H9 (cell line): ENCODE measurements at regions not wholly inside any gene's neighbourhood (a gene's known extent, or its start where the extent isn't known, plus 50 kb on each side); places are given as distances from the start of the nearest gene placed in this dataset.

ENCODE experiments used
- DNase-seq: peaks from one replicate; pipeline ENCODE4 v3.0.0-alpha.2; 2017
- H2AFZ ChIP-seq: one replicate; pipeline ENCODE4 v1.6.1; 2013; ENCODE audit warnings: mild to moderate bottlenecking, low read length, control low read depth, moderate library complexity
- H2AK5ac ChIP-seq: 2 replicates; pipeline ENCODE4 v1.6.1; 2013; ENCODE audit warnings: low read length, control low read depth, mixed read lengths; ENCODE audit not compliant: insufficient read length
- H2BK120ac ChIP-seq: one replicate; pipeline ENCODE4 v1.6.1; 2013; ENCODE audit warnings: low read depth, mild to moderate bottlenecking, low read length, control low read depth, inconsistent platforms; ENCODE audit not compliant: poor library complexity, severe bottlenecking
- H2BK12ac ChIP-seq: 2 replicates; pipeline ENCODE4 v1.6.1; 2013; ENCODE audit warnings: low read length, control low read depth, mixed read lengths, low read depth; ENCODE audit not compliant: insufficient read length
- H2BK15ac ChIP-seq: 2 replicates; pipeline ENCODE4 v1.6.1; 2013; ENCODE audit warnings: low read depth, low read length, control low read depth
- H2BK20ac ChIP-seq: one replicate; pipeline ENCODE4 v1.6.1; 2013; ENCODE audit warnings: low read depth, mild to moderate bottlenecking, low read length, control low read depth, inconsistent platforms; ENCODE audit not compliant: poor library complexity, severe bottlenecking
- H2BK5ac ChIP-seq: 2 replicates; pipeline ENCODE4 v1.6.1; 2013; ENCODE audit warnings: low read length, control low read depth, mixed read lengths; ENCODE audit not compliant: insufficient read length
- H3K14ac ChIP-seq: 2 replicates; pipeline ENCODE4 v1.6.1; 2013; ENCODE audit warnings: low read length, control low read depth; ENCODE audit not compliant: insufficient read depth
- H3K18ac ChIP-seq: 2 replicates; pipeline ENCODE4 v1.6.1; 2013; ENCODE audit warnings: low read depth, mild to moderate bottlenecking, mixed read lengths, low read length, control low read depth; ENCODE audit not compliant: insufficient read length
- H3K23ac ChIP-seq: 2 replicates; pipeline ENCODE4 v1.6.1; 2013; ENCODE audit warnings: low read length, control low read depth, mixed read lengths, low read depth; ENCODE audit not compliant: insufficient read length
- H3K23me2 ChIP-seq: 2 replicates; pipeline ENCODE4 v1.6.1; 2013; ENCODE audit warnings: low read depth, mild to moderate bottlenecking, mixed read lengths, low read length, control low read depth; ENCODE audit not compliant: insufficient read length, poor library complexity, severe bottlenecking
- H3K27ac ChIP-seq: 2 replicates; pipeline ENCODE4 v1.5.1; 2013; ENCODE audit warnings: low read length, control low read depth, mixed read lengths, low read depth; ENCODE audit not compliant: insufficient read length
- H3K27me3 ChIP-seq: 2 replicates; pipeline ENCODE4 v1.6.1; 2013; ENCODE audit warnings: low read length, control low read depth, inconsistent platforms; ENCODE audit not compliant: insufficient read depth
- H3K4ac ChIP-seq: 2 replicates; pipeline ENCODE4 v1.6.1; 2013; ENCODE audit warnings: low read depth, mild to moderate bottlenecking, control low read depth, inconsistent platforms, low read length, moderate library complexity
- H3K4me1 ChIP-seq: 2 replicates; pipeline ENCODE4 v1.6.1; 2013; ENCODE audit warnings: low read length, control low read depth, inconsistent platforms; ENCODE audit not compliant: insufficient read depth
- H3K4me2 ChIP-seq: 2 replicates; pipeline ENCODE4 v1.6.1; 2013; ENCODE audit warnings: low read length, control low read depth, mixed read lengths; ENCODE audit not compliant: insufficient read length, insufficient read depth
- H3K56ac ChIP-seq: 2 replicates; pipeline ENCODE4 v1.6.1; 2013; ENCODE audit warnings: low read depth, mild to moderate bottlenecking, mixed read lengths, low read length, control low read depth; ENCODE audit not compliant: insufficient read length
- H3K79me1 ChIP-seq: 2 replicates; pipeline ENCODE4 v1.6.1; 2013; ENCODE audit warnings: low read depth, mild to moderate bottlenecking, moderate library complexity, low read length, control low read depth, inconsistent platforms; ENCODE audit not compliant: insufficient read depth, poor library complexity, severe bottlenecking
- H3K79me2 ChIP-seq: 2 replicates; pipeline ENCODE4 v1.6.1; 2013; ENCODE audit warnings: low read length, control low read depth, inconsistent platforms; ENCODE audit not compliant: insufficient read depth
- H3K9ac ChIP-seq: 2 replicates; pipeline ENCODE4 v1.6.1; 2013; ENCODE audit warnings: low read length, control low read depth, mixed read lengths; ENCODE audit not compliant: insufficient read length; ENCODE audit errors: extremely low read depth
- H3K9me3 ChIP-seq: one replicate; pipeline ENCODE4 v1.6.1; 2013; ENCODE audit warnings: low read depth, low read length, inconsistent platforms; ENCODE audit not compliant: control insufficient read depth
- H3T11ph ChIP-seq: one replicate; pipeline ENCODE4 v1.6.1; 2013; ENCODE audit warnings: mild to moderate bottlenecking, low read length, control low read depth, inconsistent platforms
- H4K20me1 ChIP-seq: one replicate; pipeline ENCODE4 v1.6.1; 2013; ENCODE audit not compliant: control insufficient read depth, insufficient read length, insufficient read depth
- H4K5ac ChIP-seq: 2 replicates; pipeline ENCODE4 v1.6.1; 2013; ENCODE audit warnings: low read depth, mild to moderate bottlenecking, mixed read lengths, low read length, control low read depth; ENCODE audit not compliant: insufficient read length
- H4K8ac ChIP-seq: replicated peaks from 2 replicates; pipeline ENCODE4 v1.6.1; 2013; ENCODE audit warnings: low read length, control low read depth, mixed read lengths, low read depth; ENCODE audit not compliant: insufficient read length
- H4K91ac ChIP-seq: 2 replicates; pipeline ENCODE4 v1.6.1; 2013; ENCODE audit warnings: low read depth, mild to moderate bottlenecking, moderate library complexity, mixed read lengths, low read length, control low read depth; ENCODE audit not compliant: insufficient read length
- H3K27ac Mint-ChIP-seq, 3 experiments: 2 replicates in 2 of 3; 3 replicates in 1 of 3; pipeline ENCODE4 v1.8.0; 2020 to 2021; ENCODE audit warnings: mixed read lengths in 3 of 3, mild to moderate bottlenecking in 1 of 3, moderate library complexity in 1 of 3
- H3K27me3 Mint-ChIP-seq: 2 replicates; pipeline ENCODE4 v1.8.0; 2021; ENCODE audit warnings: low read depth, mild to moderate bottlenecking, moderate library complexity, mixed read lengths
- H3K36me3 Mint-ChIP-seq, 3 experiments: 2 replicates in 2 of 3; 3 replicates in 1 of 3; pipeline ENCODE4 v1.8.0; 2020 to 2021; ENCODE audit warnings: low read depth in 3 of 3, mixed read lengths in 3 of 3; ENCODE audit not compliant: insufficient read depth in 1 of 3
- H3K4me1 Mint-ChIP-seq, 2 experiments: 2 replicates each; pipeline ENCODE4 v1.8.0; 2020; ENCODE audit warnings: mixed read lengths in 2 of 2
- H3K4me3 Mint-ChIP-seq, 2 experiments: 2 replicates in 1 of 2; 3 replicates in 1 of 2; pipeline ENCODE4 v1.8.0; 2020 to 2021; ENCODE audit warnings: mild to moderate bottlenecking in 2 of 2, mixed read lengths in 2 of 2, moderate library complexity in 1 of 2
- H3K9me3 Mint-ChIP-seq, 2 experiments: 2 replicates in 1 of 2; 3 replicates in 1 of 2; pipeline ENCODE4 v1.8.0; 2020; ENCODE audit warnings: mild to moderate bottlenecking in 2 of 2, mixed read lengths in 2 of 2, moderate library complexity in 1 of 2
- WGBS: extraction: QIAGEN DNeasy Blood & Tissue Kit; methylation state at CpG from one replicate; pipeline ENCODE4 v1.1.7; 2013; ENCODE audit warnings: missing lambda C conversion rate, low lambda C conversion rate, mixed read lengths; ENCODE audit not compliant: insufficient read length; ENCODE audit errors: extremely low coverage; 5-methylcytosine and 5-hydroxymethylcytosine counted together
- TF ChIP-seq, protein P1 (sequence below): fragments of 200-600 bp; sonication (generic); conservative IDR thresholded peaks from 3 replicates; pipeline ENCODE4 v1.8.0; 2021; ENCODE audit warnings: antibody characterized with exemption, mild to moderate bottlenecking

DNA sequence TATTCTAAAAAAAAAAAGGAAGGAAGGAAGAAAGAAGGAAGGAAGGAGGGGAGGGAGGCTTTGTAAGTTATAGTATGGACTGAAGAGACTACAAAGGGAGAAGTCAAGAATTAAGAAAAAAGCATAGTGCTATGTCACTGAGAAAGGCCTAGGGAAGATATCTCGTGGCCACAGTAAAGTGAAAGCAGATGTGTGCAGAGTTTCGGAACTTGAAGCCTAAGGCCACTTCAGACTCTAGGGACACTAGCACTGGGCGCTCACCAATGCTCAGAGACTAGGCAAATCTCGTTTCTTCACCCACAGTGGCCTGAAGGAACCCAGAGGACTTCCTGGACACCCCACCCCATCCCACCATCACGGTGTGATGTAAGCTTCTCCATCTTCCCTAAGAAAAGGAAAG, 181.4 kb upstream of the TRPM3 start:
- peaks cover 2 to 3% of the 10 kb centered on the region in 2 experiments; a peak in 2 of 4 replicates for H3K4me1 Mint-ChIP-seq
- H4K91ac ChIP-seq: no peak overlapping the region
- no CpG with 5 or more reads among the region's 5 CpGs for WGBS

More for the DNA sequence above, 181.4 kb upstream of the TRPM3 start:
- H2AK5ac ChIP-seq: no peak overlapping the region
- H3T11ph ChIP-seq: no peak overlapping the region
- TF ChIP-seq, protein P1, sequence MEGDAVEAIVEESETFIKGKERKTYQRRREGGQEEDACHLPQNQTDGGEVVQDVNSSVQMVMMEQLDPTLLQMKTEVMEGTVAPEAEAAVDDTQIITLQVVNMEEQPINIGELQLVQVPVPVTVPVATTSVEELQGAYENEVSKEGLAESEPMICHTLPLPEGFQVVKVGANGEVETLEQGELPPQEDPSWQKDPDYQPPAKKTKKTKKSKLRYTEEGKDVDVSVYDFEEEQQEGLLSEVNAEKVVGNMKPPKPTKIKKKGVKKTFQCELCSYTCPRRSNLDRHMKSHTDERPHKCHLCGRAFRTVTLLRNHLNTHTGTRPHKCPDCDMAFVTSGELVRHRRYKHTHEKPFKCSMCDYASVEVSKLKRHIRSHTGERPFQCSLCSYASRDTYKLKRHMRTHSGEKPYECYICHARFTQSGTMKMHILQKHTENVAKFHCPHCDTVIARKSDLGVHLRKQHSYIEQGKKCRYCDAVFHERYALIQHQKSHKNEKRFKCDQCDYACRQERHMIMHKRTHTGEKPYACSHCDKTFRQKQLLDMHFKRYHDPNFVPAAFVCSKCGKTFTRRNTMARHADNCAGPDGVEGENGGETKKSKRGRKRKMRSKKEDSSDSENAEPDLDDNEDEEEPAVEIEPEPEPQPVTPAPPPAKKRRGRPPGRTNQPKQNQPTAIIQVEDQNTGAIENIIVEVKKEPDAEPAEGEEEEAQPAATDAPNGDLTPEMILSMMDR: no peak
- no peaks in the 10 kb centered on the region for H3K27me3 Mint-ChIP-seq
- H2BK15ac ChIP-seq: no peak overlapping the region
- H2AFZ ChIP-seq: no peak overlapping the region
- H3K27ac Mint-ChIP-seq: no peak overlapping the region
- no peak overlapping the region for H2BK12ac ChIP-seq
- H3K9ac ChIP-seq: no peak overlapping the region
- no peak overlapping the region for H4K8ac ChIP-seq
- H3K18ac ChIP-seq: no peak overlapping the region
- no peaks in the 10 kb centered on the region for H3K4me1 ChIP-seq
- no peak overlapping the region for H2BK120ac ChIP-seq
- no peaks in the 10 kb centered on the region for H3K79me1 ChIP-seq
- no peak overlapping the region for H2BK5ac ChIP-seq
- no peaks in the 10 kb centered on the region for H3K36me3 Mint-ChIP-seq
- H3K9me3 Mint-ChIP-seq: no peaks in the 10 kb centered on the region
- no peaks in the 10 kb centered on the region for H3K79me2 ChIP-seq
- no peaks in the 10 kb centered on the region for H3K27me3 ChIP-seq
- no peaks in the 10 kb centered on the region for H4K20me1 ChIP-seq
- H3K27ac ChIP-seq: no peak overlapping the region
- H3K14ac ChIP-seq: no peak overlapping the region
- H4K5ac ChIP-seq: no peak overlapping the region
- DNase-seq: no peak
- H3K9me3 ChIP-seq: no peaks in the 10 kb centered on the region
- no peak overlapping the region for H3K4ac ChIP-seq
- no peaks in the 10 kb centered on the region for H3K23me2 ChIP-seq
- H2BK20ac ChIP-seq: no peak overlapping the region
- H3K56ac ChIP-seq: no peak overlapping the region
- no peak overlapping the region for H3K4me3 Mint-ChIP-seq
- no peak overlapping the region for H3K23ac ChIP-seq
- no peak overlapping the region for H3K4me2 ChIP-seq
